GM23338 (cell line): ENCODE measurements at regions not wholly inside any gene's neighbourhood (a gene's known extent, or its start where the extent isn't known, plus 50 kb on each side); places are given as distances from the start of the nearest gene placed in this dataset.

ENCODE experiments used
- ATAC-seq: fragments of 200-7000 bp; cut with Tn5 transposase; 3 replicates; pipeline ENCODE4 v1.9.1; 2020
- DNase-seq: peaks from one replicate; pipeline ENCODE4 v3.0.0-alpha.2; 2015; ENCODE audit warnings: low spot score
- H2AFZ ChIP-seq: fragments of 200-600 bp; sonication (generic); 2 replicates; pipeline ENCODE4 v1.8.0; 2016; ENCODE audit warnings: antibody characterized with exemption, mild to moderate bottlenecking, moderate library complexity
- H3F3A ChIP-seq: fragments of 200-600 bp; sonication (generic); replicated peaks from 2 replicates; pipeline ENCODE4 v1.8.0; 2017; ENCODE audit warnings: antibody characterized with exemption, mixed run types, low read depth
- H3K27ac ChIP-seq: fragments of 200-600 bp; sonication (generic); 2 replicates; pipeline ENCODE4 v1.6.1; 2016; ENCODE audit warnings: low read depth
- H3K27me3 ChIP-seq: fragments of 200-600 bp; sonication (generic); 2 replicates; pipeline ENCODE4 v1.8.0; 2016; ENCODE audit warnings: mild to moderate bottlenecking, mixed run types, moderate library complexity; ENCODE audit not compliant: insufficient read depth
- H3K36me3 ChIP-seq: fragments of 200-600 bp; sonication (generic); 2 replicates; pipeline ENCODE4 v1.8.0; 2016; ENCODE audit warnings: mild to moderate bottlenecking; ENCODE audit not compliant: insufficient read depth
- H3K4me1 ChIP-seq: fragments of 200-600 bp; sonication (generic); 2 replicates; pipeline ENCODE4 v1.8.0; 2016; ENCODE audit warnings: mild to moderate bottlenecking, moderate library complexity; ENCODE audit not compliant: insufficient read depth
- H3K4me2 ChIP-seq: fragments of 200-600 bp; sonication (generic); 2 replicates; pipeline ENCODE4 v1.7.1; 2017; ENCODE audit warnings: mixed run types
- H3K4me3 ChIP-seq: fragments of 200-600 bp; sonication (generic); 2 replicates; pipeline ENCODE4 v1.6.1; 2016; ENCODE audit warnings: mixed run types
- H3K79me2 ChIP-seq: fragments of 200-600 bp; sonication (generic); replicated peaks from 2 replicates; pipeline ENCODE4 v1.8.0; 2017; ENCODE audit warnings: mild to moderate bottlenecking; ENCODE audit not compliant: insufficient read depth
- H3K9me2 ChIP-seq: fragments of 200-600 bp; sonication (generic); 2 replicates; pipeline ENCODE4 v1.8.0; 2017; ENCODE audit not compliant: insufficient read depth
- H4K20me1 ChIP-seq: fragments of 200-600 bp; sonication (generic); replicated peaks from 2 replicates; pipeline ENCODE4 v1.8.0; 2017; ENCODE audit warnings: mild to moderate bottlenecking; ENCODE audit not compliant: insufficient read depth
- H3K27ac Mint-ChIP-seq: 2 replicates; pipeline ENCODE4 v1.8.0; 2020; ENCODE audit warnings: inconsistent platforms, mild to moderate bottlenecking, moderate library complexity, mixed read lengths
- H3K27me3 Mint-ChIP-seq: 3 replicates; pipeline ENCODE4 v1.8.0; 2022; ENCODE audit warnings: low read depth, mild to moderate bottlenecking, moderate library complexity, mixed read lengths, inconsistent platforms; ENCODE audit not compliant: insufficient read depth, poor library complexity
- H3K36me3 Mint-ChIP-seq: 3 replicates; pipeline ENCODE4 v1.8.0; 2021; ENCODE audit warnings: low read depth, mild to moderate bottlenecking, inconsistent platforms, moderate library complexity, mixed read lengths
- H3K4me1 Mint-ChIP-seq: 3 replicates; pipeline ENCODE4 v1.8.0; 2020; ENCODE audit warnings: mild to moderate bottlenecking, inconsistent platforms, mixed read lengths
- H3K4me3 Mint-ChIP-seq: 3 replicates; pipeline ENCODE4 v1.8.0; 2021; ENCODE audit warnings: moderate library complexity, mild to moderate bottlenecking, inconsistent platforms, mixed read lengths
- H3K9me3 Mint-ChIP-seq: 3 replicates; pipeline ENCODE4 v1.8.0; 2020; ENCODE audit warnings: moderate library complexity, mild to moderate bottlenecking, inconsistent platforms, mixed read lengths
- CREB1 ChIP-seq: fragments of 250-450 bp; sonication (Bioruptor Pico); IDR thresholded peaks from 2 replicates; pipeline ENCODE4 v1.5.0; 2020; ENCODE audit warnings: low read depth, mild to moderate bottlenecking, moderate library complexity
- CTCF ChIP-seq, 2 experiments: fragments of 200-600 bp in 1 of 2; sonication (generic) in 1 of 2; conservative IDR thresholded peaks; 2 replicates each; pipeline versions ENCODE4 v1.5.1 to v1.6.1; 2016 to 2017; ENCODE audit warnings: antibody characterized with exemption in 2 of 2, low read depth in 2 of 2, mild to moderate bottlenecking in 2 of 2, moderate library complexity in 1 of 2
- ETS1 ChIP-seq: IDR thresholded peaks from 2 replicates; pipeline ENCODE4 v1.6.1; 2016; ENCODE audit warnings: antibody characterized with exemption
- EZH2 ChIP-seq: fragments of 200-600 bp; sonication (generic); IDR thresholded peaks from one replicate; pipeline ENCODE4 v1.8.0; 2017; ENCODE audit warnings: antibody characterized with exemption, mild to moderate bottlenecking, low read depth; ENCODE audit not compliant: unreplicated experiment
- JUNB ChIP-seq: IDR thresholded peaks from one replicate; pipeline ENCODE4 v1.6.1; 2016; ENCODE audit warnings: antibody characterized with exemption; ENCODE audit not compliant: unreplicated experiment
- NANOG ChIP-seq: IDR thresholded peaks from 2 replicates; pipeline ENCODE4 v1.6.1; 2016; ENCODE audit warnings: antibody characterized with exemption, borderline replicate concordance
- POLR2AphosphoS5 ChIP-seq: IDR thresholded peaks from 2 replicates; pipeline ENCODE4 v1.6.1; 2016; ENCODE audit warnings: antibody characterized with exemption, low read depth
- STAT1 ChIP-seq: IDR thresholded peaks from one replicate; pipeline ENCODE4 v1.6.1; 2016; ENCODE audit warnings: antibody characterized with exemption; ENCODE audit not compliant: unreplicated experiment
- ZNF114 ChIP-seq: fragments of 250-450 bp; sonication (Bioruptor Pico); IDR thresholded peaks from 2 replicates; pipeline ENCODE4 v1.5.0; 2020; ENCODE audit warnings: mild to moderate bottlenecking, moderate library complexity
- ZNF331 ChIP-seq: fragments of 250-450 bp; sonication (Bioruptor Pico); IDR thresholded peaks from 2 replicates; pipeline ENCODE4 v1.5.0; 2020; ENCODE audit warnings: low read depth, mild to moderate bottlenecking, moderate library complexity
- ZNF462 ChIP-seq: fragments of 250-450 bp; sonication (Bioruptor Pico); IDR thresholded peaks from 2 replicates; pipeline ENCODE4 v1.5.0; 2020; ENCODE audit warnings: mild to moderate bottlenecking, moderate library complexity

- H3F3A ChIP-seq, result no peaks in the 10 kb centered on the region
Measured at GRCh38 chr2:220959391-220959802, 612.7 kb downstream of the EPHA4 start.

More at GRCh38 chr2:220959391-220959802, 612.7 kb downstream of the EPHA4 start:
- Histone ChIP-seq H3K4me2 (no peak overlapping the region), H3K9me2 (no peaks in the 10 kb centered on the region), H3K27ac (no peak overlapping the region), H3K27me3 (no peaks in the 10 kb centered on the region), H3K79me2 (no peaks in the 10 kb centered on the region), H2AFZ (no peak overlapping the region), H3K4me3 (no peak overlapping the region), H4K20me1 (no peaks in the 10 kb centered on the region), H3K36me3 (no peaks in the 10 kb centered on the region), H3K4me1 (no peaks in the 10 kb centered on the region)
- TF ChIP-seq ETS1, result no peak
- no peak for TF ChIP-seq NANOG
- TF ChIP-seq JUNB, result no peak
- TF ChIP-seq POLR2AphosphoS5, result no peak
- TF ChIP-seq STAT1, result no peak
- no peak for TF ChIP-seq CTCF (conservative IDR thresholded peaks at IDR 0.05; ENCODE audit: low read depth in 2 of 2)
- TF ChIP-seq ZNF114 (CRISPR knock-in tag), result no peak
- no peak for TF ChIP-seq EZH2
- no peak for TF ChIP-seq CREB1
- no peak for TF ChIP-seq ZNF462 (CRISPR knock-in tag)
- no peak for TF ChIP-seq ZNF331 (CRISPR knock-in tag)
- ATAC-seq (no peak), DNase-seq (no peak)
- Mint-ChIP-seq H3K4me3 (no peak overlapping the region), H3K36me3 (no peaks in the 10 kb centered on the region), H3K4me1 (peaks cover 5% of the 10 kb centered on the region; the same call in 2 of the 3 replicates), H3K27ac (no peak overlapping the region), H3K9me3 (no peaks in the 10 kb centered on the region), H3K27me3 (no peaks in the 10 kb centered on the region)
